Body of pancreas (tissue), 4 donors: ENCODE measurements at regions not wholly inside any gene's neighbourhood (a gene's known extent, or its start where the extent isn't known, plus 50 kb on each side); places are given as distances from the start of the nearest gene placed in this dataset.

Source experiments
- ATAC-seq: fragments of 150-250 bp; one replicate; pipeline ENCODE4 v1.9.1; 2016
- DNase-seq, 4 donors: peaks; one replicate each; pipeline ENCODE4 v3.0.0-alpha.2; 2019
- H3K27ac ChIP-seq, 4 donors: fragments of 200-600 bp; sonication (generic); 1 replicate in 3 of 4; 2 replicates in 1 of 4; pipeline versions ENCODE4 v1.5.1 to v1.6.1; 2016 to 2019; ENCODE audit warnings: mild to moderate bottlenecking in 1 of 4, mixed read lengths in 1 of 4, moderate library complexity in 1 of 4
- H3K27me3 ChIP-seq, 2 donors: fragments of 200-600 bp; sonication (generic); one replicate each; pipeline ENCODE4 v1.6.0; 2016; ENCODE audit warnings: mild to moderate bottlenecking in 1 of 2
- H3K36me3 ChIP-seq, 2 donors: fragments of 200-600 bp; sonication (generic); replicated peaks in 1 of 2; 2 replicates each; pipeline ENCODE4 v1.5.1; 2016; ENCODE audit warnings: low read depth in 2 of 2; ENCODE audit not compliant: insufficient read depth in 1 of 2
- H3K4me1 ChIP-seq: fragments of 200-600 bp; sonication (generic); one replicate; pipeline ENCODE4 v1.6.0; 2016
- H3K4me3 ChIP-seq, 2 donors: fragments of 200-600 bp; sonication (generic); 1 replicate in 1 of 2; 2 replicates in 1 of 2; pipeline ENCODE4 v1.5.1; 2016 to 2019
- H3K9me3 ChIP-seq, 3 donors: fragments of 200-600 bp; sonication (generic); 1 replicate in 2 of 3; 2 replicates in 1 of 3; pipeline ENCODE4 v1.5.1; 2016
- CTCF ChIP-seq, 7 experiments: fragments of 450-650 bp in 4 of 7; fragments of 200-600 bp in 3 of 7; sonication (generic) in 3 of 7; IDR thresholded peaks; one replicate each; pipeline ENCODE4 v1.5.1; 2016 to 2019; ENCODE audit warnings: antibody characterized with exemption in 7 of 7
- POLR2A ChIP-seq, 3 donors: fragments of 450-650 bp; IDR thresholded peaks; one replicate each; pipeline ENCODE4 v1.6.1; 2016; ENCODE audit warnings: antibody characterized with exemption in 3 of 3, mild to moderate bottlenecking in 2 of 3
- WGBS, 2 donors: methylation state at CpG; one replicate each; pipeline ENCODE4 v1.1.5; 2017; 5-methylcytosine and 5-hydroxymethylcytosine counted together
- intact Hi-C: fragments of 100-400 bp; cut with DNase I; formaldehyde crosslinking; loops from one replicate; pipeline ENCODE4 v1.15.1; 2023

GRCh38 chr9:124099860-124100259 is 88.3 kb downstream of the LHX2 start:
- H3K9me3 ChIP-seq: no peaks in the 10 kb centered on the region
- no peak overlapping the region for H3K4me3 ChIP-seq
- intact Hi-C loops: no loop called here
- no peak for ATAC-seq
- WGBS, 2 donors: 74 to 76% methylated on average over 6 of the region's 6 CpGs
- H3K27me3 ChIP-seq: no peaks in the 10 kb centered on the region
- no peaks in the 10 kb centered on the region for H3K4me1 ChIP-seq
- DNase-seq: no peak
- TF ChIP-seq CTCF (IDR thresholded peaks at IDR 0.05) (no peak), POLR2A (IDR thresholded peaks at IDR 0.05) (no peak)
- no peak overlapping the region for H3K27ac ChIP-seq
- H3K36me3 ChIP-seq: no peaks in the 10 kb centered on the region

DNA sequence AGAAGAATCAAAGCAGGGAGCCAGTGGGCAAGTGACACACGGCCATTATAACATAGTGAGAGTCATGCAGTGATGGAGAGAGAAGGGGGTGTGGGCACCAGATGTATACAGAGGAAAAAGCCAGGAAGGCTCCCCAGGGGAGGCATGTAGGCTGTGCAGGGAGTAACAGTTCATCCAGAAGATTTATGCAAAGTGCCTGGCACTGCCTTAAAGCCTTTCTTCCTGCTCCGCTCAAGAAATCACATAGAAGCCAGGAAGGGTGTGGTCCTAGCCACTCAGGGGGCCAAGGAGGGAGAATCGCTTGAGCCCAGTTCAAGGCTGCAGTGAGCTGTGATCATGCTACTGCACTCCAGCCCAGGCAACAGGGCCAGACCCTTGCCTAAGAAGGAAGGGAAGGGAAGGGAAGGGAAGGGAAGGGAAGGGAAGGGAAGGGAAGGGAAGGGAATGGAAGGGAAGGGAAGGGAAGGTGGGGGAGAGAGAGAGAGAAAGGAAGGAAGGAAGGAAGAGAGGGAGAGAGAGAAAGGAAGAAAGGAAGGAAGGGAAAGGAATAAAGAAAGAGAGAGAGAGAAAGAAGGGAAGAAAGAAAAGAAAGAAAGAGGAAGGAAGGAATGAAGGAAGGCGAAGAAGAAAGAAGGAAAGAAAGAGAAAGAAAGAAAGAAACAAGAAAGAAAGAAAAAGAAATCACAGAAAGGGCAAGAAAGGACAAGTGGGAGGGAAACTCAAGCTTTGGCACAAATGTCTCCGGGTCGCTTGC is 89.8 kb downstream of the LHX2 start:
- no peak for DNase-seq
- 51 to 69% methylated on average over 5 to 6 of the region's 6 CpGs for WGBS, 2 donors
- no peak overlapping the region for H3K27ac ChIP-seq
- no peaks in the 10 kb centered on the region for H3K4me1 ChIP-seq
- H3K27me3 ChIP-seq: no peaks in the 10 kb centered on the region
- no peaks in the 10 kb centered on the region for H3K36me3 ChIP-seq
- no peak for ATAC-seq
- H3K9me3 ChIP-seq: no peaks in the 10 kb centered on the region
- intact Hi-C loops: no loop called here
- TF ChIP-seq CTCF (IDR thresholded peaks at IDR 0.05): no peak
- TF ChIP-seq POLR2A (IDR thresholded peaks at IDR 0.05): no peak
- H3K4me3 ChIP-seq: no peak overlapping the region

DNA sequence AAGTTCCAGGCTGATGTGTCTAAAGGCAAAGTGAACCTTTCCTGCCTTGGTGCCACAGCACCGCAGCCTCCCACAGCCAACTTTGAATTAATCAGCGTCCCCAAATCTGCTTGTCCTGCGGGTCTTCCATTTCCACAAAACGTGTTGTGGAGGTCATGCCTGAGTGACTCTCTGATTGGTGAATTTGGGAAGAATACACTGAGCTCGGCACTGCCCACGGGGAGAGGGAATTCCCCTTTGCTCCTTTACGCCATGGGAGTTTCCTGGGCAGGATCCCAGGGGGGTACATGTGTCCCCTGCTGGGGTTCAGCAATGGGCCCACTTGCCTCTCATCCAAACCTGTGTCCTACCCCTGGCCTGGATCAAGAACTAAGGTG is 90.4 kb downstream of the LHX2 start:
- ATAC-seq (no peak), DNase-seq (no peak)
- Histone ChIP-seq H3K27ac (no peak overlapping the region), H3K4me1 (no peaks in the 10 kb centered on the region), H3K9me3 (no peaks in the 10 kb centered on the region), H3K36me3 (no peaks in the 10 kb centered on the region), H3K4me3 (no peak overlapping the region), H3K27me3 (no peaks in the 10 kb centered on the region)
- WGBS, 2 donors: 43 to 51% methylated on average over 7 of the region's 7 CpGs
- intact Hi-C loops: no loop called here
- no peak for TF ChIP-seq CTCF (IDR thresholded peaks at IDR 0.05)
- no peak for TF ChIP-seq POLR2A (IDR thresholded peaks at IDR 0.05)

DNA sequence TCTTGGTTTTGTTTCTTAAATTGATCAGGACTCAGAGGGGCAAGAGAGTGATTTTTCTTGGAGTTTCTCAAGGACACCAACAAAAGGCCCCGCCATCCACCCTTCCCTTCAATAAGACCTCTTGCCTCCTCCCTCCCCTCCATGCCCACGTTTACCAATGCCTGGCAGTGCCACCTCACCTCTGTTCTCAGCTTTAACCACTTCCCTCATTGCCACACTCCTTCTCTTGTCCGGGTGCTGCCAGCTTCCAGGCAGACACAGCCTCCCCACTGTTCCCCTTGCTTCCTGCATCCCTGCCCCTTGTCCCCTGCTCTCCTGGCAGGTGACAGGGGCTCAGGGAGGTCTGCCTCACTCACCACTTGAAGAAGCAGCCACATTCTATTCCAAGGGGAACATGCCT is 90.8 kb downstream of the LHX2 start:
- Histone ChIP-seq H3K27ac (no peak overlapping the region), H3K27me3 (no peaks in the 10 kb centered on the region), H3K4me3 (no peak overlapping the region), H3K36me3 (no peaks in the 10 kb centered on the region), H3K9me3 (no peaks in the 10 kb centered on the region), H3K4me1 (no peaks in the 10 kb centered on the region)
- no peak for ATAC-seq
- intact Hi-C loops: no loop called here
- 27 to 30% methylated on average over 3 of the region's 3 CpGs for WGBS, 2 donors
- TF ChIP-seq CTCF (IDR thresholded peaks at IDR 0.05) (no peak), POLR2A (IDR thresholded peaks at IDR 0.05) (no peak)
- no peak for DNase-seq

- ATAC-seq (no peak), DNase-seq (no peak)
- no peaks in the 10 kb centered on the region for H3K27me3 ChIP-seq
- no peaks in the 10 kb centered on the region for H3K36me3 ChIP-seq
- intact Hi-C loops: no loop called here
- TF ChIP-seq CTCF (IDR thresholded peaks at IDR 0.05): no peak
- no peak for TF ChIP-seq POLR2A (IDR thresholded peaks at IDR 0.05)
- no peak overlapping the region for H3K4me3 ChIP-seq
- H3K9me3 ChIP-seq: no peaks in the 10 kb centered on the region
- H3K27ac ChIP-seq: no peak overlapping the region
- no peaks in the 10 kb centered on the region for H3K4me1 ChIP-seq
- WGBS, 2 donors: 64 to 83% methylated on average over 3 of the region's 3 CpGs
These were observed 93.7 kb downstream of the LHX2 start for GRCh38 chr9:124105266-124105665.
